Activated naive CD8-positive, alpha-beta T cell treated with anti-CD3 and anti-CD28 coated beads for 36 hours (primary cell): ENCODE measurements at regions not wholly inside any gene's neighbourhood (a gene's known extent, or its start where the extent isn't known, plus 50 kb on each side); places are given as distances from the start of the nearest gene placed in this dataset.

Source experiments
- DNase-seq: peaks from one replicate; pipeline ENCODE4 v3.0.0; 2021
- H3K27ac Mint-ChIP-seq: one replicate; pipeline ENCODE4 v1.8.0; 2022; ENCODE audit warnings: mild to moderate bottlenecking, moderate library complexity, mixed read lengths
- H3K27me3 Mint-ChIP-seq: one replicate; pipeline ENCODE4 v1.8.0; 2022; ENCODE audit warnings: mild to moderate bottlenecking, mixed read lengths
- H3K36me3 Mint-ChIP-seq: one replicate; pipeline ENCODE4 v1.8.0; 2021; ENCODE audit warnings: mild to moderate bottlenecking, mixed read lengths
- H3K4me1 Mint-ChIP-seq: one replicate; pipeline ENCODE4 v1.8.0; 2021; ENCODE audit warnings: mixed read lengths
- H3K4me3 Mint-ChIP-seq: one replicate; pipeline ENCODE4 v1.8.0; 2022; ENCODE audit warnings: mild to moderate bottlenecking, moderate library complexity, mixed read lengths
- H3K9me3 Mint-ChIP-seq: one replicate; pipeline ENCODE4 v1.8.0; 2022; ENCODE audit warnings: mixed read lengths

GRCh38 chr3:56855856-56856512, 54.2 kb upstream of the ARHGEF3 start:
- Mint-ChIP-seq H3K27me3 (no peaks in the 10 kb centered on the region), H3K9me3 (peaks cover 2% of the 10 kb centered on the region), H3K27ac (peak overlapping the region; percentile 40), H3K4me3 (no peak overlapping the region), H3K4me1 (peaks cover 45% of the 10 kb centered on the region), H3K36me3 (peaks cover 20% of the 10 kb centered on the region)
- peak; percentile 25 for DNase-seq

DNA sequence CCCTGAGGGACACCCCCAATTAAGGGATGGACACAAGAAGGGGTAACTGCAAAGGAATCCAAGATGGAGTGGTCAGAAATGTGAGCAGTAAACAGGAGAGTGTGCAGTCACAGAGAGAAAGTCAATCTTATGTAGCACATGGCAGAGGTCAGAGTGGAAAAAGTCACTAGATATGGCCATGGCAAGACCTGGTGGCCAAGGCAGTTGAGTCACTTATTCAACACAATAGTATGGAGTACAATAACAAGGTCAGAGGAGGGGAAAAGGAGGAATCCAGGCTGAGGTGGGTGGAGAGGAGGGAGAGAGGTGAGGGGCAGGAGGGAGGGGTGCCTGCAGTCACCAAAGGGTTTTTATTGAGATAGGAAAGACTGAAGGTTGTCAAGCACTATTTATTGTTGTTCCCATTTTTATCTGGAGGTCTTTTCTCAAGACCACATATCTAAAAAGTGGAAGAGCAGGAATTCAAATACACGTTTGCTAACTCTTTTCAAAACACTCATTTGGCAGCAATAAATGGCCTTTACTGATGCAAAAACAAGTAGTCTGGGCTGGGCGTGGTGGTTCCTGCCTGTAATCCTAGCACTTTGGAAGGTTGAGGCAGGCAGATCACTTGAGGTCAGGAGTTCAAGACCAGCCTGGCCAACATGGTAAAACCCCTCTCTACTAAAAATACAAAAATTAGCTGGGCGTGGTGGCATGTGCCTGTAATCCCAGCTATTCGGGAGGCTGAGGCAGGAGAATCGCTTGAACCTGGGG, 53.3 kb upstream of the ARHGEF3 start:
- Mint-ChIP-seq H3K4me3 (no peak overlapping the region), H3K9me3 (peaks cover 2% of the 10 kb centered on the region), H3K27ac (no peak overlapping the region), H3K36me3 (peaks cover 15% of the 10 kb centered on the region), H3K27me3 (no peaks in the 10 kb centered on the region), H3K4me1 (peaks cover 35% of the 10 kb centered on the region)
- no peak for DNase-seq

DNA sequence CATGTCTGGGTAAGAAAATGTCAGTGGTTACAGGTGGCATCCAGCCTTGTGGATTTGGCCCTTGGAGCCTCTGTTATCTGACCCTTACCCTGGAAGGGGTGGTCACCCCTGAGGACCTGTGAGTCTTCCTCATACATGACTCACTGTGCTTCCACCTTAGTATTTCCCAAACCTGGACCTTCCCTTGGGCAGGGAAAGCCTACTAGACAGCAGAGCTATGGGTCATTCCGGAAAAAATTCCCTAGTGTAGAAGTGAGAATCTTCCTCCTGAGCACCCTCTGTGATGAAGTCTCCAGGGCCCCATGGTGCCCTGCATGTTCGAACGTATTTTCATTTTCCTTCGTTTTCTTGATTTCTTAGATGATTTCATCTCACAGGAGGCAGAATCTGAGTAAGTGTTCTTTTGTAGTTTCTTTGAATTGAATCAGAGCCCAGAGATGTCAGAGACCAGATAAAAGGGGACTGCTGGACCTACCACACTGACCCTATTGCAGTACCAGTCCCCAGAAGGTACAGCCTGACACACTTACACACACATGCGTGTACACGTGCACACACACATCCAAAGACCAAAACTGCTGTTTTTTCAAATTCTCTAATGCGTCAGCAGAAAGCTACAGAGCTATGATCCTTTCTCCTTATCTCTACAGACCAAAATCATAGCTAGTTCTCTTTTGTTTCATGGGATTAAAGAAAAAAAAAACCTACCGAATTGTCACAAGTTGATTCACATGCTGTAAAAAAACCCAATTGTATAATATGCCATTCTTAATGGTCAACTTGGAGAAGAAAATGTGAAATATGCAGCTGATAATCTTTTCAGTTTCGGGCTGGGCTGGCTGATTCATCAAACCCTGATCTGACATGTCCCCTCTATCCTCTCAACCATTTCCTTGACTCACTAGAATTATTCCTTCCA, 50.5 kb upstream of the ARHGEF3 start:
- DNase-seq: no peak
- H3K36me3 Mint-ChIP-seq: peaks cover 14% of the 10 kb centered on the region
- no peaks in the 10 kb centered on the region for H3K27me3 Mint-ChIP-seq
- H3K4me3 Mint-ChIP-seq: no peak overlapping the region
- peaks cover 29% of the 10 kb centered on the region for H3K4me1 Mint-ChIP-seq
- H3K9me3 Mint-ChIP-seq: peaks cover 2% of the 10 kb centered on the region
- no peak overlapping the region for H3K27ac Mint-ChIP-seq
